ENCODE measurements at regions not wholly inside any gene's neighbourhood (a gene's known extent, or its start where the extent isn't known, plus 50 kb on each side); places are given as distances from the start of the nearest gene placed in this dataset.

- TF ChIP-seq CTCF (IDR thresholded peaks at IDR 0.05) (no peak), ZFX (IDR thresholded peaks at IDR 0.05; ENCODE audit: borderline replicate concordance) (no peak)
Observed at GRCh38 chr2:164032995-164033394, 297.2 kb upstream of the FIGN start.
